GM23338 (cell line): ENCODE measurements at regions not wholly inside any gene's neighbourhood (a gene's known extent, or its start where the extent isn't known, plus 50 kb on each side); places are given as distances from the start of the nearest gene placed in this dataset.

Experiments used
- ATAC-seq: fragments of 200-7000 bp; cut with Tn5 transposase; 3 replicates; pipeline ENCODE4 v1.9.1; 2020
- DNase-seq: peaks from one replicate; pipeline ENCODE4 v3.0.0-alpha.2; 2015; ENCODE audit warnings: low spot score
- H2AFZ ChIP-seq: fragments of 200-600 bp; sonication (generic); 2 replicates; pipeline ENCODE4 v1.8.0; 2016; ENCODE audit warnings: antibody characterized with exemption, mild to moderate bottlenecking, moderate library complexity
- H3F3A ChIP-seq: fragments of 200-600 bp; sonication (generic); replicated peaks from 2 replicates; pipeline ENCODE4 v1.8.0; 2017; ENCODE audit warnings: antibody characterized with exemption, mixed run types, low read depth
- H3K27ac ChIP-seq: fragments of 200-600 bp; sonication (generic); 2 replicates; pipeline ENCODE4 v1.6.1; 2016; ENCODE audit warnings: low read depth
- H3K27me3 ChIP-seq: fragments of 200-600 bp; sonication (generic); 2 replicates; pipeline ENCODE4 v1.8.0; 2016; ENCODE audit warnings: mild to moderate bottlenecking, mixed run types, moderate library complexity; ENCODE audit not compliant: insufficient read depth
- H3K36me3 ChIP-seq: fragments of 200-600 bp; sonication (generic); 2 replicates; pipeline ENCODE4 v1.8.0; 2016; ENCODE audit warnings: mild to moderate bottlenecking; ENCODE audit not compliant: insufficient read depth
- H3K4me1 ChIP-seq: fragments of 200-600 bp; sonication (generic); 2 replicates; pipeline ENCODE4 v1.8.0; 2016; ENCODE audit warnings: mild to moderate bottlenecking, moderate library complexity; ENCODE audit not compliant: insufficient read depth
- H3K4me2 ChIP-seq: fragments of 200-600 bp; sonication (generic); 2 replicates; pipeline ENCODE4 v1.7.1; 2017; ENCODE audit warnings: mixed run types
- H3K4me3 ChIP-seq: fragments of 200-600 bp; sonication (generic); 2 replicates; pipeline ENCODE4 v1.6.1; 2016; ENCODE audit warnings: mixed run types
- H3K79me2 ChIP-seq: fragments of 200-600 bp; sonication (generic); replicated peaks from 2 replicates; pipeline ENCODE4 v1.8.0; 2017; ENCODE audit warnings: mild to moderate bottlenecking; ENCODE audit not compliant: insufficient read depth
- H3K9me2 ChIP-seq: fragments of 200-600 bp; sonication (generic); 2 replicates; pipeline ENCODE4 v1.8.0; 2017; ENCODE audit not compliant: insufficient read depth
- H4K20me1 ChIP-seq: fragments of 200-600 bp; sonication (generic); replicated peaks from 2 replicates; pipeline ENCODE4 v1.8.0; 2017; ENCODE audit warnings: mild to moderate bottlenecking; ENCODE audit not compliant: insufficient read depth
- H3K27ac Mint-ChIP-seq: 2 replicates; pipeline ENCODE4 v1.8.0; 2020; ENCODE audit warnings: inconsistent platforms, mild to moderate bottlenecking, moderate library complexity, mixed read lengths
- H3K27me3 Mint-ChIP-seq: 3 replicates; pipeline ENCODE4 v1.8.0; 2022; ENCODE audit warnings: low read depth, mild to moderate bottlenecking, moderate library complexity, mixed read lengths, inconsistent platforms; ENCODE audit not compliant: insufficient read depth, poor library complexity
- H3K36me3 Mint-ChIP-seq: 3 replicates; pipeline ENCODE4 v1.8.0; 2021; ENCODE audit warnings: low read depth, mild to moderate bottlenecking, inconsistent platforms, moderate library complexity, mixed read lengths
- H3K4me1 Mint-ChIP-seq: 3 replicates; pipeline ENCODE4 v1.8.0; 2020; ENCODE audit warnings: mild to moderate bottlenecking, inconsistent platforms, mixed read lengths
- H3K4me3 Mint-ChIP-seq: 3 replicates; pipeline ENCODE4 v1.8.0; 2021; ENCODE audit warnings: moderate library complexity, mild to moderate bottlenecking, inconsistent platforms, mixed read lengths
- H3K9me3 Mint-ChIP-seq: 3 replicates; pipeline ENCODE4 v1.8.0; 2020; ENCODE audit warnings: moderate library complexity, mild to moderate bottlenecking, inconsistent platforms, mixed read lengths
- CREB1 ChIP-seq: fragments of 250-450 bp; sonication (Bioruptor Pico); IDR thresholded peaks from 2 replicates; pipeline ENCODE4 v1.5.0; 2020; ENCODE audit warnings: low read depth, mild to moderate bottlenecking, moderate library complexity
- EZH2 ChIP-seq: fragments of 200-600 bp; sonication (generic); IDR thresholded peaks from one replicate; pipeline ENCODE4 v1.8.0; 2017; ENCODE audit warnings: antibody characterized with exemption, mild to moderate bottlenecking, low read depth; ENCODE audit not compliant: unreplicated experiment
- EZH2phosphoT487 ChIP-seq: fragments of 200-600 bp; sonication (generic); IDR thresholded peaks from one replicate; pipeline ENCODE4 v1.8.1; 2018; ENCODE audit warnings: antibody characterized with exemption; ENCODE audit not compliant: unreplicated experiment
- JUNB ChIP-seq: IDR thresholded peaks from one replicate; pipeline ENCODE4 v1.6.1; 2016; ENCODE audit warnings: antibody characterized with exemption; ENCODE audit not compliant: unreplicated experiment
- NANOG ChIP-seq: IDR thresholded peaks from 2 replicates; pipeline ENCODE4 v1.6.1; 2016; ENCODE audit warnings: antibody characterized with exemption, borderline replicate concordance
- POLR2AphosphoS5 ChIP-seq: IDR thresholded peaks from 2 replicates; pipeline ENCODE4 v1.6.1; 2016; ENCODE audit warnings: antibody characterized with exemption, low read depth
- STAT1 ChIP-seq: IDR thresholded peaks from one replicate; pipeline ENCODE4 v1.6.1; 2016; ENCODE audit warnings: antibody characterized with exemption; ENCODE audit not compliant: unreplicated experiment
- ZNF114 ChIP-seq: fragments of 250-450 bp; sonication (Bioruptor Pico); IDR thresholded peaks from 2 replicates; pipeline ENCODE4 v1.5.0; 2020; ENCODE audit warnings: mild to moderate bottlenecking, moderate library complexity
- ZNF331 ChIP-seq: fragments of 250-450 bp; sonication (Bioruptor Pico); IDR thresholded peaks from 2 replicates; pipeline ENCODE4 v1.5.0; 2020; ENCODE audit warnings: low read depth, mild to moderate bottlenecking, moderate library complexity
- TF ChIP-seq, protein P1 (sequence below): IDR thresholded peaks from one replicate; pipeline ENCODE4 v1.6.1; 2018; ENCODE audit warnings: antibody characterized with exemption; ENCODE audit not compliant: unreplicated experiment
- TF ChIP-seq, protein P2 (sequence below): fragments of 250-450 bp; sonication (Bioruptor Pico); IDR thresholded peaks from 2 replicates; pipeline ENCODE4 v1.5.0; 2020; ENCODE audit warnings: mild to moderate bottlenecking, moderate library complexity

DNA sequence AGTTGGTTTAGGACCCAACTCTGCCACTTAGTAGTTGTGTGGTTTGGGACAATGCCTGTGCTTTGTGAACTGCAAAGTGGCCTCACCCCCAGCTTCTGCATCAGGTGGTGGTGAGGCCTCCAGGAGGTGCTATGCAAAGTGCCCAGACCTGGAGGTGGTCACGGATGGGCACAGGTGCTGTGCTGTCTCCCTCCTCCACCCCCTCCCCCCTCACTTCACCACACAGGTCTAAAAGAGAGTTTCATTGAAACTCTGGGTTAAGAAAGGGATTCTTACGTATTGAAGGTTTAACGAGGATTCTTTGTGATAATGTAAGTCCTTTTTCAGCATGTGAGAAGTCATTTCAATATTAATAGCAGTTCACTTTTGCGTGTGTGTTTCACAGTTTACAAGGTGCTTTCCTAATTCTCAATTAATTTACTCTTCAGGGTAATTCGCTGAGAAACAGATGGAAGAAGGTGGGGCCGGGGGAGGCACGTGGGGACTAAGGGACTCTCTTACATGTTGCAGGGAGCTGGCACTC, 369.9 kb downstream of the LPIN1 start:
- Mint-ChIP-seq H3K36me3 (no peaks in the 10 kb centered on the region), H3K9me3 (no peaks in the 10 kb centered on the region; the same call in 2 of the 3 replicates), H3K27me3 (peaks cover 2% of the 10 kb centered on the region), H3K4me1 (peaks cover 6% of the 10 kb centered on the region; the same call in 2 of the 3 replicates), H3K4me3 (no peak overlapping the region), H3K27ac (no peak overlapping the region)
- TF ChIP-seq ZNF114 = no peak
- no peak for TF ChIP-seq JUNB
- TF ChIP-seq EZH2phosphoT487 = no peak
- H4K20me1 ChIP-seq = no peaks in the 10 kb centered on the region
- H3K4me2 ChIP-seq = no peak overlapping the region
- no peaks in the 10 kb centered on the region for H3K79me2 ChIP-seq
- peaks cover 4% of the 10 kb centered on the region; the same call in 1 of the 2 replicates for H3K4me1 ChIP-seq
- no peak overlapping the region for H3K27ac ChIP-seq
- H3K36me3 ChIP-seq = no peaks in the 10 kb centered on the region
- H3K9me2 ChIP-seq = peaks cover 13% of the 10 kb centered on the region
- H2AFZ ChIP-seq = peak overlapping the region; percentile 66; the same call in 1 of the 2 replicates
- DNase-seq (no peak), ATAC-seq (peak; percentile 40; the same call in 2 of the 3 replicates)
- H3K4me3 ChIP-seq = no peak overlapping the region
- no peaks in the 10 kb centered on the region for H3K27me3 ChIP-seq
- H3F3A ChIP-seq = no peaks in the 10 kb centered on the region

GRCh38 chr2:12119841-12120240, 373.4 kb downstream of the LPIN1 start:
- Mint-ChIP-seq H3K9me3 (no peaks in the 10 kb centered on the region; the same call in 2 of the 3 replicates), H3K4me1 (peaks cover 6% of the 10 kb centered on the region; the same call in 2 of the 3 replicates), H3K4me3 (no peak overlapping the region), H3K27me3 (peaks cover 2% of the 10 kb centered on the region), H3K27ac (no peak overlapping the region), H3K36me3 (no peaks in the 10 kb centered on the region)
- Histone ChIP-seq H3K27me3 (no peaks in the 10 kb centered on the region), H3K4me3 (no peak overlapping the region), H3K36me3 (no peaks in the 10 kb centered on the region), H3K79me2 (no peaks in the 10 kb centered on the region), H3K9me2 (peaks cover 18% of the 10 kb centered on the region), H3K27ac (no peak overlapping the region), H3K4me1 (peaks cover 4% of the 10 kb centered on the region; the same call in 1 of the 2 replicates), H3K4me2 (no peak overlapping the region), H4K20me1 (no peaks in the 10 kb centered on the region), H2AFZ (no peak overlapping the region), H3F3A (no peaks in the 10 kb centered on the region)
- no peak for DNase-seq
- ATAC-seq = no peak
- TF ChIP-seq, protein P1, sequence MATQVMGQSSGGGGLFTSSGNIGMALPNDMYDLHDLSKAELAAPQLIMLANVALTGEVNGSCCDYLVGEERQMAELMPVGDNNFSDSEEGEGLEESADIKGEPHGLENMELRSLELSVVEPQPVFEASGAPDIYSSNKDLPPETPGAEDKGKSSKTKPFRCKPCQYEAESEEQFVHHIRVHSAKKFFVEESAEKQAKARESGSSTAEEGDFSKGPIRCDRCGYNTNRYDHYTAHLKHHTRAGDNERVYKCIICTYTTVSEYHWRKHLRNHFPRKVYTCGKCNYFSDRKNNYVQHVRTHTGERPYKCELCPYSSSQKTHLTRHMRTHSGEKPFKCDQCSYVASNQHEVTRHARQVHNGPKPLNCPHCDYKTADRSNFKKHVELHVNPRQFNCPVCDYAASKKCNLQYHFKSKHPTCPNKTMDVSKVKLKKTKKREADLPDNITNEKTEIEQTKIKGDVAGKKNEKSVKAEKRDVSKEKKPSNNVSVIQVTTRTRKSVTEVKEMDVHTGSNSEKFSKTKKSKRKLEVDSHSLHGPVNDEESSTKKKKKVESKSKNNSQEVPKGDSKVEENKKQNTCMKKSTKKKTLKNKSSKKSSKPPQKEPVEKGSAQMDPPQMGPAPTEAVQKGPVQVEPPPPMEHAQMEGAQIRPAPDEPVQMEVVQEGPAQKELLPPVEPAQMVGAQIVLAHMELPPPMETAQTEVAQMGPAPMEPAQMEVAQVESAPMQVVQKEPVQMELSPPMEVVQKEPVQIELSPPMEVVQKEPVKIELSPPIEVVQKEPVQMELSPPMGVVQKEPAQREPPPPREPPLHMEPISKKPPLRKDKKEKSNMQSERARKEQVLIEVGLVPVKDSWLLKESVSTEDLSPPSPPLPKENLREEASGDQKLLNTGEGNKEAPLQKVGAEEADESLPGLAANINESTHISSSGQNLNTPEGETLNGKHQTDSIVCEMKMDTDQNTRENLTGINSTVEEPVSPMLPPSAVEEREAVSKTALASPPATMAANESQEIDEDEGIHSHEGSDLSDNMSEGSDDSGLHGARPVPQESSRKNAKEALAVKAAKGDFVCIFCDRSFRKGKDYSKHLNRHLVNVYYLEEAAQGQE = no peak
- TF ChIP-seq EZH2 (no peak), ZNF331 (CRISPR knock-in tag) (no peak), CREB1 (CRISPR knock-in tag) (no peak), POLR2AphosphoS5 (no peak), STAT1 (no peak), JUNB (no peak), NANOG (no peak), ZNF114 (no peak)
- TF ChIP-seq, protein P2, sequence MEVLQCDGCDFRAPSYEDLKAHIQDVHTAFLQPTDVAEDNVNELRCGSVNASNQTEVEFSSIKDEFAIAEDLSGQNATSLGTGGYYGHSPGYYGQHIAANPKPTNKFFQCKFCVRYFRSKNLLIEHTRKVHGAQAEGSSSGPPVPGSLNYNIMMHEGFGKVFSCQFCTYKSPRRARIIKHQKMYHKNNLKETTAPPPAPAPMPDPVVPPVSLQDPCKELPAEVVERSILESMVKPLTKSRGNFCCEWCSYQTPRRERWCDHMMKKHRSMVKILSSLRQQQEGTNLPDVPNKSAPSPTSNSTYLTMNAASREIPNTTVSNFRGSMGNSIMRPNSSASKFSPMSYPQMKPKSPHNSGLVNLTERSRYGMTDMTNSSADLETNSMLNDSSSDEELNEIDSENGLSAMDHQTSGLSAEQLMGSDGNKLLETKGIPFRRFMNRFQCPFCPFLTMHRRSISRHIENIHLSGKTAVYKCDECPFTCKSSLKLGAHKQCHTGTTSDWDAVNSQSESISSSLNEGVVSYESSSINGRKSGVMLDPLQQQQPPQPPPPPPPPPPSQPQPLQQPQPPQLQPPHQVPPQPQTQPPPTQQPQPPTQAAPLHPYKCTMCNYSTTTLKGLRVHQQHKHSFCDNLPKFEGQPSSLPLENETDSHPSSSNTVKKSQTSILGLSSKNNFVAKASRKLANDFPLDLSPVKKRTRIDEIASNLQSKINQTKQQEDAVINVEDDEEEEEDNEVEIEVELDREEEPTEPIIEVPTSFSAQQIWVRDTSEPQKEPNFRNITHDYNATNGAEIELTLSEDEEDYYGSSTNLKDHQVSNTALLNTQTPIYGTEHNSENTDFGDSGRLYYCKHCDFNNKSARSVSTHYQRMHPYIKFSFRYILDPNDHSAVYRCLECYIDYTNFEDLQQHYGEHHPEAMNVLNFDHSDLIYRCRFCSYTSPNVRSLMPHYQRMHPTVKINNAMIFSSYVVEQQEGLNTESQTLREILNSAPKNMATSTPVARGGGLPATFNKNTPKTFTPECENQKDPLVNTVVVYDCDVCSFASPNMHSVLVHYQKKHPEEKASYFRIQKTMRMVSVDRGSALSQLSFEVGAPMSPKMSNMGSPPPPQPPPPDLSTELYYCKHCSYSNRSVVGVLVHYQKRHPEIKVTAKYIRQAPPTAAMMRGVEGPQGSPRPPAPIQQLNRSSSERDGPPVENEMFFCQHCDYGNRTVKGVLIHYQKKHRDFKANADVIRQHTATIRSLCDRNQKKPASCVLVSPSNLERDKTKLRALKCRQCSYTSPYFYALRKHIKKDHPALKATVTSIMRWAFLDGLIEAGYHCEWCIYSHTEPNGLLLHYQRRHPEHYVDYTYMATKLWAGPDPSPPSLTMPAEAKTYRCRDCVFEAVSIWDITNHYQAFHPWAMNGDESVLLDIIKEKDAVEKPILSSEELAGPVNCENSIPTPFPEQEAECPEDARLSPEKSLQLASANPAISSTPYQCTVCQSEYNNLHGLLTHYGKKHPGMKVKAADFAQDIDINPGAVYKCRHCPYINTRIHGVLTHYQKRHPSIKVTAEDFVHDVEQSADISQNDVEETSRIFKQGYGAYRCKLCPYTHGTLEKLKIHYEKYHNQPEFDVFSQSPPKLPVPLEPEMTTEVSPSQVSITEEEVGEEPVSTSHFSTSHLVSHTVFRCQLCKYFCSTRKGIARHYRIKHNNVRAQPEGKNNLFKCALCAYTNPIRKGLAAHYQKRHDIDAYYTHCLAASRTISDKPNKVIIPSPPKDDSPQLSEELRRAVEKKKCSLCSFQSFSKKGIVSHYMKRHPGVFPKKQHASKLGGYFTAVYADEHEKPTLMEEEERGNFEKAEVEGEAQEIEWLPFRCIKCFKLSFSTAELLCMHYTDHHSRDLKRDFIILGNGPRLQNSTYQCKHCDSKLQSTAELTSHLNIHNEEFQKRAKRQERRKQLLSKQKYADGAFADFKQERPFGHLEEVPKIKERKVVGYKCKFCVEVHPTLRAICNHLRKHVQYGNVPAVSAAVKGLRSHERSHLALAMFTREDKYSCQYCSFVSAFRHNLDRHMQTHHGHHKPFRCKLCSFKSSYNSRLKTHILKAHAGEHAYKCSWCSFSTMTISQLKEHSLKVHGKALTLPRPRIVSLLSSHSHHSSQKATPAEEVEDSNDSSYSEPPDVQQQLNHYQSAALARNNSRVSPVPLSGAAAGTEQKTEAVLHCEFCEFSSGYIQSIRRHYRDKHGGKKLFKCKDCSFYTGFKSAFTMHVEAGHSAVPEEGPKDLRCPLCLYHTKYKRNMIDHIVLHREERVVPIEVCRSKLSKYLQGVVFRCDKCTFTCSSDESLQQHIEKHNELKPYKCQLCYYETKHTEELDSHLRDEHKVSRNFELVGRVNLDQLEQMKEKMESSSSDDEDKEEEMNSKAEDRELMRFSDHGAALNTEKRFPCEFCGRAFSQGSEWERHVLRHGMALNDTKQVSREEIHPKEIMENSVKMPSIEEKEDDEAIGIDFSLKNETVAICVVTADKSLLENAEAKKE = no peak
